HepG2 (cell line): ENCODE measurements at regions not wholly inside any gene's neighbourhood (a gene's known extent, or its start where the extent isn't known, plus 50 kb on each side); places are given as distances from the start of the nearest gene placed in this dataset.

Experiments used
- ATAC-seq: fragments of 200-7000 bp; cut with Tn5 transposase; 3 replicates; pipeline ENCODE4 v1.9.1; 2020; ENCODE audit warnings: mild to moderate bottlenecking, moderate library complexity
- BruUV-seq: library from RNA; stranded (reverse); fragments of 400-500 nt; replicated peaks from 2 replicates; lab custom pipeline; 2021; lab: Mats Ljungman, UMichigan
- CTCF ChIA-PET: fragments of 300-600 bp; formaldehyde crosslinking; extraction: SDS; loops from one replicate; lab custom pipeline; 2021; ENCODE audit warnings: low total read pairs, inconsistent platforms, low intra/inter-chr PET ratio; lab: Yijun Ruan, JAX
- POLR2A ChIA-PET: fragments of 350-600 bp; sonication (Branson Sonifier 250); formaldehyde crosslinking; loops from one replicate; lab custom pipeline; 2020; ENCODE audit warnings: antibody characterized with exemption, inconsistent platforms; lab: Yijun Ruan, JAX
- DNase-seq: peaks from one replicate; pipeline ENCODE4 v3.0.0-alpha.2; 2015; ENCODE audit warnings: low spot score
- FAIRE-seq: peaks from 3 replicates; lab custom pipeline; 2011; peaks lifted over from hg19 to GRCh38; lab: Jason Lieb, UNC
- H2AFZ ChIP-seq: one replicate; pipeline ENCODE4 v1.6.1; 2011; ENCODE audit warnings: low read length, inconsistent platforms
- H3K27ac ChIP-seq: fragments of 300-600 bp; 3 replicates; pipeline ENCODE4 v1.8.0; 2011; ENCODE audit warnings: mixed run types, mild to moderate bottlenecking, mixed read lengths, low read length, inconsistent platforms; ENCODE audit not compliant: insufficient read depth; ENCODE audit errors: extremely low read length
- H3K27me3 ChIP-seq, 2 experiments: fragments of 200-600 bp in 1 of 2; 2 replicates in 1 of 2; 3 replicates in 1 of 2; pipeline versions ENCODE4 v1.6.0 to v1.8.0; 2011; ENCODE audit warnings: low read length in 2 of 2, mild to moderate bottlenecking in 2 of 2, moderate library complexity in 2 of 2, inconsistent platforms in 1 of 2; ENCODE audit not compliant: insufficient read depth in 2 of 2, control insufficient read depth in 1 of 2
- H3K36me3 ChIP-seq, 2 experiments: fragments of 200-600 bp in 1 of 2; replicated peaks in 1 of 2; 2 replicates in 1 of 2; 3 replicates in 1 of 2; pipeline versions ENCODE4 v1.5.1 to v1.8.0; 2011; ENCODE audit warnings: low read length in 2 of 2, inconsistent platforms in 1 of 2; ENCODE audit not compliant: insufficient read depth in 2 of 2, control insufficient read depth in 1 of 2
- H3K4me1 ChIP-seq: 2 replicates; pipeline ENCODE4 v1.5.1; 2012; ENCODE audit warnings: low read length, inconsistent platforms; ENCODE audit not compliant: insufficient read depth
- H3K4me2 ChIP-seq: 2 replicates; pipeline ENCODE4 v1.6.0; 2011; ENCODE audit warnings: low read depth, low read length, inconsistent platforms
- H3K4me3 ChIP-seq, 3 experiments: fragments of 200-600 bp in 1 of 3; sonication (generic), shearing (Covaris generic) in 1 of 3; replicated peaks in 1 of 3; 2 replicates each; pipeline ENCODE4 v1.5.1; 2011 to 2016; ENCODE audit warnings: low read length in 3 of 3, inconsistent platforms in 2 of 3, low read depth in 2 of 3, mild to moderate bottlenecking in 2 of 3, control low read depth in 1 of 3, mixed read lengths in 1 of 3; ENCODE audit not compliant: insufficient read depth in 1 of 3
- H3K79me2 ChIP-seq: one replicate; pipeline ENCODE4 v1.6.1; 2011; ENCODE audit warnings: low read length, inconsistent platforms; ENCODE audit not compliant: insufficient read depth
- H3K9ac ChIP-seq: 2 replicates; pipeline ENCODE4 v1.6.0; 2011; ENCODE audit warnings: mild to moderate bottlenecking, low read depth, low read length, inconsistent platforms; ENCODE audit not compliant: insufficient read depth
- H3K9me3 ChIP-seq: 2 replicates; pipeline ENCODE4 v1.5.1; 2012; ENCODE audit warnings: mild to moderate bottlenecking, low read length
- H4K20me1 ChIP-seq: 2 replicates; pipeline ENCODE4 v1.6.0; 2011; ENCODE audit warnings: inconsistent platforms, mild to moderate bottlenecking, low read length, moderate library complexity; ENCODE audit not compliant: insufficient read depth
- CCAR2 ChIP-seq: fragments of 200-400 bp; formaldehyde crosslinking; optimal IDR thresholded peaks from 2 replicates; pipeline ENCODE3; 2018; ENCODE audit warnings: low read depth, mild to moderate bottlenecking, low read length, moderate library complexity
- IKZF4 ChIP-seq: sonication (generic); formaldehyde crosslinking; IDR thresholded peaks from 2 replicates; pipeline ENCODE4 v1.5.1; 2020; ENCODE audit warnings: borderline replicate concordance, mild to moderate bottlenecking, low read depth, missing genetic modification reagents; ENCODE audit errors: not compliant biosample characterization
- LCORL ChIP-seq, 2 experiments: fragments of 450-650 bp in 1 of 2; sonication (generic) in 1 of 2; formaldehyde crosslinking in 1 of 2; IDR thresholded peaks; 2 replicates each; pipeline versions ENCODE4 v1.5.0 to v1.6.1; 2017 to 2020; ENCODE audit warnings: antibody characterized with exemption in 1 of 2, missing genetic modification reagents in 1 of 2
- MAFK ChIP-seq, 2 experiments: IDR thresholded peaks in 1 of 2; conservative IDR thresholded peaks in 1 of 2; 2 replicates each; pipeline ENCODE4 v1.6.1; 2011; ENCODE audit warnings: improper control_type of control experiment in 2 of 2, low read length in 2 of 2
- MLXIP ChIP-seq: sonication (generic); formaldehyde crosslinking; IDR thresholded peaks from 2 replicates; pipeline ENCODE4 v1.9.0; 2021; ENCODE audit warnings: missing genetic modification reagents, borderline replicate concordance
- MTA3 ChIP-seq: sonication (generic); formaldehyde crosslinking; IDR thresholded peaks from 2 replicates; pipeline ENCODE4 v1.4.0; 2020; ENCODE audit warnings: missing genetic modification reagents
- PCBP2 ChIP-seq: fragments of 200-400 bp; formaldehyde crosslinking; optimal IDR thresholded peaks from 2 replicates; pipeline ENCODE3; 2018; ENCODE audit warnings: low read length, low read depth; ENCODE audit not compliant: poor library complexity, severe bottlenecking
- POLR2A ChIP-seq, 2 experiments: IDR thresholded peaks; 2 replicates each; pipeline ENCODE4 v1.6.1; 2011; ENCODE audit warnings: low read depth in 2 of 2, low read length in 2 of 2, mild to moderate bottlenecking in 1 of 2, moderate library complexity in 1 of 2; ENCODE audit not compliant: insufficient read depth in 1 of 2
- PRPF4 ChIP-seq: fragments of 200-400 bp; formaldehyde crosslinking; IDR thresholded peaks from 2 replicates; pipeline ENCODE4 v1.6.1; 2016; ENCODE audit warnings: low read length, low read depth; ENCODE audit not compliant: poor library complexity, severe bottlenecking
- RORA ChIP-seq: sonication (generic); formaldehyde crosslinking; IDR thresholded peaks from 2 replicates; pipeline ENCODE4 v1.5.0; 2020; ENCODE audit warnings: mild to moderate bottlenecking, missing genetic modification reagents, moderate library complexity
- SMAD1 ChIP-seq: sonication (generic); formaldehyde crosslinking; IDR thresholded peaks from 2 replicates; pipeline ENCODE4 v1.4.0; 2020; ENCODE audit warnings: missing genetic modification reagents, low read depth, mild to moderate bottlenecking, borderline replicate concordance
- TFAP4 ChIP-seq: sonication (generic); IDR thresholded peaks from 2 replicates; pipeline ENCODE4 v1.6.1; 2016; ENCODE audit warnings: low read depth, borderline replicate concordance
- ZNF232 ChIP-seq: sonication (generic); formaldehyde crosslinking; IDR thresholded peaks from 2 replicates; pipeline ENCODE4 v1.4.0; 2020; ENCODE audit warnings: missing genetic modification reagents, borderline replicate concordance
- ZNF496 ChIP-seq: sonication (generic); formaldehyde crosslinking; IDR thresholded peaks from 2 replicates; pipeline ENCODE4 v1.8.1; 2023; ENCODE audit warnings: mild to moderate bottlenecking, moderate library complexity, missing genetic modification reagents; ENCODE audit not compliant: insufficient replicate concordance
- ZNF598 ChIP-seq: sonication (generic); formaldehyde crosslinking; IDR thresholded peaks from 2 replicates; pipeline ENCODE4 v1.5.1; 2020; ENCODE audit warnings: mild to moderate bottlenecking, missing genetic modification reagents, borderline replicate concordance
- ZNF614 ChIP-seq: IDR thresholded peaks from 2 replicates; pipeline ENCODE4 v1.6.1; 2018; ENCODE audit warnings: missing biosample characterization, missing genetic modification reagents, inconsistent platforms, borderline replicate concordance
- ZNF619 ChIP-seq: sonication (generic); formaldehyde crosslinking; IDR thresholded peaks from 2 replicates; pipeline ENCODE4 v1.4.0; 2020; ENCODE audit warnings: mild to moderate bottlenecking, missing genetic modification reagents
- ZNF773 ChIP-seq: sonication (generic); formaldehyde crosslinking; IDR thresholded peaks from 2 replicates; pipeline ENCODE4 v1.4.0; 2020; ENCODE audit warnings: missing genetic modification reagents, borderline replicate concordance
- ZSCAN25 ChIP-seq: sonication (generic); formaldehyde crosslinking; IDR thresholded peaks from 2 replicates; pipeline ENCODE4 v1.8.0; 2022; ENCODE audit warnings: mild to moderate bottlenecking, missing genetic modification reagents
- WGBS: methylation state at CpG from one replicate; pipeline ENCODE4 v1.1.6; 2017; ENCODE audit warnings: low lambda C conversion rate; 5-methylcytosine and 5-hydroxymethylcytosine counted together
- in situ Hi-C: cut with HindIII; loops from 2 replicates; pipeline ENCODE4 v1.10.0; 2017; ENCODE audit warnings: low pct_unique_long_range_greater_than_20kb; ENCODE audit not compliant: extremely low pct_ligation_motif_present
- intact Hi-C: fragments of 100-400 bp; cut with micrococcal nuclease; formaldehyde crosslinking; loops from one replicate; pipeline ENCODE4 v1.10.0; 2022; ENCODE audit not compliant: unreplicated experiment

- TF ChIP-seq IKZF4: no peak
Observed at GRCh38 chr3:194062830-194063229, 73.1 kb upstream of the HES1 start (continued).

DNA sequence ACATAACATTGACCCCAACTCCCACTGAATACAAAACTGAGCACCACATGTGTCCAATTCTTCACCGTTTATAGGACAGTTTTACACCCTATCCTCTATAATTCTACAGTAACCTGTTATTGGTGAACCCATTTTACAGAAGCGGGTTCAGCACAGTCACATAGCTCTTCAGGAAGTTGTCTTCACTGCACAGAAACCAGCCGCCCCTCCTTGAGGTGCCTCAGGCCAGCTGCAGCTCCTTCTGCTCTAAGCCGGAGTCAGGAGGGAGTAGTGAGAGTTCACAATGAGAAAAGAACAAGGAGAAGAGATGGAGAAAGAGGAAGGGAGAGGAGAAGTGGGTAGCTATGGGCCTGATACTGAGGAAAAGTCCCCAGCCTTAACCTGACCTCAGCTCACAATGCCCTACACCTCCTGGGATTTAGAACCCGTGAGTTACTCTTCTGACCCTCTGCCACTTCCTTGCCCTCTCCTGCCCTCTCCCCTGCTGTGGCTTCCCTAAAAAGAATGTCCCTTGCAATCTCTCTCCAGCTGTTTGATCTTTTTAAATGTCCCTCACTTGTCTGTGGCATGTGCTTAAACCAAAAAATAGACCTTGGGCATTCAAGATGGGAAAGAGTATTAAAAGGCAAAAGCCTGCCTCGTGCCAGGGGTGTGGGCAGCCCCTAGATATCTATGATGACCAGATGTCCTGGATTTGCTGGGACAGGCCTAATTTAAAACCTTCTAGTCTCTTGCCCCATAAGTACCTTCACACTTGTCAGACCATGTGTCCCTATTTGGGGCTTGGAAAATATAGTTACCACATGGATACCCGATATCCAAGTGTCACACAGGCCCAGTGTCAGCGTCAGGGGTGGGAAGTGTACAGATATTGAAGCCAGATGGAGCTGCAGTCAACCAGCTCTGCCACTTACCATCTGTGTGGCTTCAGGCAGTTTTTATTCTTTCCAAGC is 71.3 kb upstream of the HES1 start:
- no peaks in the 10 kb centered on the region for H3K36me3 ChIP-seq
- WGBS: 48% methylated on average over 8 of the region's 8 CpGs
- DNase-seq (no peak), FAIRE-seq (no peak), ATAC-seq (no peak)
- BruUV-seq: no TSS peak
- no peak overlapping the region for H2AFZ ChIP-seq
- no peaks in the 10 kb centered on the region for H4K20me1 ChIP-seq
- ChIA-PET POLR2A (no interaction called here), CTCF (no interaction called here)
- no peaks in the 10 kb centered on the region; a peak in 1 of 5 replicates for H3K27me3 ChIP-seq
- no peak overlapping the region for H3K9ac ChIP-seq
- no peaks in the 10 kb centered on the region for H3K9me3 ChIP-seq
- no peak overlapping the region for H3K4me2 ChIP-seq
- H3K27ac ChIP-seq: no peak overlapping the region
- no peaks in the 10 kb centered on the region for H3K79me2 ChIP-seq
- intact Hi-C loops (no loop called here), in situ Hi-C loops (no loop called here)
- H3K4me3 ChIP-seq: no peak overlapping the region
- peaks cover 32% of the 10 kb centered on the region for H3K4me1 ChIP-seq
- no peak for TF ChIP-seq PRPF4
- TF ChIP-seq ZNF619 (CRISPR knock-in tag): no peak
- TF ChIP-seq ZNF496: no peak
- no peak for TF ChIP-seq ZNF232 (CRISPR knock-in tag)
- TF ChIP-seq MAFK (conservative IDR thresholded peaks at IDR 0.05 in 1 of 2, IDR thresholded peaks at IDR 0.05 in 1 of 2; ENCODE audit: low read length in 2 of 2): no peak
- TF ChIP-seq MLXIP: no peak
- no peak for TF ChIP-seq POLR2A (IDR thresholded peaks at IDR 0.05; ENCODE audit: insufficient read depth in 1 of 2, low read depth in 2 of 2, low read length in 2 of 2)
- TF ChIP-seq ZNF773 (CRISPR knock-in tag): no peak
- TF ChIP-seq TFAP4: no peak
- no peak for TF ChIP-seq ZSCAN25 (CRISPR knock-in tag)
- no peak for TF ChIP-seq LCORL (IDR thresholded peaks at IDR 0.05)
- no peak for TF ChIP-seq LCORL (CRISPR knock-in tag; IDR thresholded peaks at IDR 0.05)
- TF ChIP-seq ZNF598 (CRISPR knock-in tag): no peak
- TF ChIP-seq RORA (CRISPR knock-in tag): no peak
- TF ChIP-seq SMAD1 (CRISPR knock-in tag): no peak
- no peak for TF ChIP-seq CCAR2
- TF ChIP-seq ZNF614 (CRISPR knock-in tag): no peak
- no peak for TF ChIP-seq PCBP2
- TF ChIP-seq MTA3 (CRISPR knock-in tag): no peak
